A673 (cell line): ENCODE measurements at regions not wholly inside any gene's neighbourhood (a gene's known extent, or its start where the extent isn't known, plus 50 kb on each side); places are given as distances from the start of the nearest gene placed in this dataset.
"Not testable (repeated sequence)": the region's sequence is repeated elsewhere in the genome, so short reads cannot be mapped to it uniquely, and the experiment has no call there.

Experiments
- BruUV-seq: library from RNA; stranded (reverse); fragments of 400-500 nt; replicated peaks from 2 replicates; lab custom pipeline; 2021; lab: Mats Ljungman, UMichigan
- CTCF ChIA-PET: fragments of 300-600 bp; sonication (Branson Sonifier 250); formaldehyde crosslinking; loops from one replicate; lab custom pipeline; 2022; ENCODE audit warnings: antibody characterized with exemption; lab: Charles Lee
- POLR2A ChIA-PET: fragments of 300-600 bp; sonication (Branson Sonifier 250); formaldehyde crosslinking; loops from one replicate; lab custom pipeline; 2022; ENCODE audit warnings: antibody characterized with exemption; ENCODE audit not compliant: low non-redundant PET; lab: Charles Lee
- DNase-seq: peaks from one replicate; pipeline ENCODE4 v3.0.0-alpha.2; 2015; ENCODE audit warnings: low spot score
- H3K27ac ChIP-seq: fragments of 200-600 bp; sonication (generic); 2 replicates; pipeline ENCODE4 v1.5.1; 2016; ENCODE audit warnings: mixed run types, low read depth, mild to moderate bottlenecking, mixed read lengths, antibody characterized with exemption, low read length; ENCODE audit not compliant: poor library complexity, severe bottlenecking
- H3K27me3 ChIP-seq: fragments of 200-600 bp; sonication (generic); replicated peaks from 2 replicates; pipeline ENCODE4 v1.6.1; 2017; ENCODE audit warnings: mixed run types, low read depth, mild to moderate bottlenecking, mixed read lengths, antibody characterized with exemption, low read length; ENCODE audit not compliant: insufficient read depth, poor library complexity
- H3K36me3 ChIP-seq: fragments of 200-600 bp; sonication (generic); 2 replicates; pipeline ENCODE4 v1.6.1; 2016; ENCODE audit warnings: mixed run types, mild to moderate bottlenecking, mixed read lengths, antibody characterized with exemption, low read length; ENCODE audit not compliant: insufficient read depth, poor library complexity, severe bottlenecking
- H3K4me1 ChIP-seq: fragments of 200-600 bp; sonication (generic); 2 replicates; pipeline ENCODE4 v1.6.1; 2017; ENCODE audit warnings: mixed run types, mild to moderate bottlenecking, mixed read lengths, antibody characterized with exemption, low read length; ENCODE audit not compliant: insufficient read depth, poor library complexity, severe bottlenecking
- H3K4me3 ChIP-seq: fragments of 200-600 bp; sonication (generic); 2 replicates; pipeline ENCODE4 v1.5.1; 2016; ENCODE audit warnings: low read depth, mixed run types, mild to moderate bottlenecking, mixed read lengths, low read length; ENCODE audit not compliant: poor library complexity, severe bottlenecking
- H3K9me3 ChIP-seq: fragments of 200-600 bp; sonication (generic); 2 replicates; pipeline ENCODE4 v1.6.1; 2016; ENCODE audit warnings: mixed run types, low read depth, mild to moderate bottlenecking, mixed read lengths, antibody characterized with exemption, low read length; ENCODE audit not compliant: poor library complexity, severe bottlenecking
- CTCF ChIP-seq: fragments of 300-800, 200-600 bp; sonication (generic); conservative IDR thresholded peaks from 2 replicates; pipeline ENCODE4 v1.5.1; 2017; ENCODE audit warnings: low read depth, mild to moderate bottlenecking, antibody characterized with exemption, low read length, moderate library complexity, mixed read lengths
- EZH2 ChIP-seq: fragments of 200-600 bp; sonication (generic); IDR thresholded peaks from 2 replicates; pipeline ENCODE4 v1.6.1; 2017; ENCODE audit warnings: borderline replicate concordance, low read depth, mild to moderate bottlenecking, mixed read lengths, antibody characterized with exemption, low read length; ENCODE audit not compliant: poor library complexity, severe bottlenecking
- intact Hi-C: fragments of 100-400 bp; cut with micrococcal nuclease; formaldehyde crosslinking; loops from one replicate; pipeline ENCODE4 v1.10.0; 2022; ENCODE audit not compliant: unreplicated experiment

- Histone ChIP-seq H3K27ac (no peak overlapping the region), H3K36me3 (no peaks in the 10 kb centered on the region), H3K4me1 (no peaks in the 10 kb centered on the region), H3K4me3 (no peak overlapping the region), H3K27me3 (peaks cover 3% of the 10 kb centered on the region), H3K9me3 (no peaks in the 10 kb centered on the region)
- BruUV-seq = no TSS peak
- no peak for DNase-seq
- no peak for TF ChIP-seq CTCF
- no peak for TF ChIP-seq EZH2
- POLR2A ChIA-PET = no interaction called here
- CTCF ChIA-PET = no interaction called here
- intact Hi-C loops = no loop called here
These were observed 263.5 kb downstream of the SETD4 start for GRCh38 chr21:35796844-35797243.

GRCh38 chr21:35794527-35794926 lies 265.8 kb downstream of the SETD4 start:
- intact Hi-C loops, H3K4me1 ChIP-seq, DNase-seq, CTCF ChIA-PET, BruUV-seq, H3K36me3 ChIP-seq, POLR2A ChIA-PET, H3K4me3 ChIP-seq, H3K27ac ChIP-seq, H3K9me3 ChIP-seq: not testable (repeated sequence)
- peaks cover 10% of the 10 kb centered on the region for H3K27me3 ChIP-seq

- TF ChIP-seq EZH2 (no peak), CTCF (no peak)
These were observed 267.6 kb downstream of the SETD4 start for GRCh38 chr21:35792569-35793305.

More at GRCh38 chr21:35792569-35793305, 267.6 kb downstream of the SETD4 start:
- ChIA-PET CTCF (no interaction called here), POLR2A (no interaction called here)
- intact Hi-C loops = no loop called here
- H3K27me3 ChIP-seq = peaks cover 10% of the 10 kb centered on the region
- no peaks in the 10 kb centered on the region for H3K4me1 ChIP-seq
- no peak overlapping the region for H3K4me3 ChIP-seq
- BruUV-seq = no TSS peak
- DNase-seq = no peak
- no peaks in the 10 kb centered on the region for H3K36me3 ChIP-seq
- H3K9me3 ChIP-seq = no peaks in the 10 kb centered on the region
- no peak overlapping the region for H3K27ac ChIP-seq
